HUES6 (cell line): ENCODE measurements at regions not wholly inside any gene's neighbourhood (a gene's known extent, or its start where the extent isn't known, plus 50 kb on each side); places are given as distances from the start of the nearest gene placed in this dataset.
A peak's percentile ranks its signal among the peaks of the same experiment; 100 is the strongest.

Experiments used
- H3K27ac ChIP-seq: 2 replicates; pipeline ENCODE4 v1.7.0; 2013; ENCODE audit warnings: low read depth, mild to moderate bottlenecking, low read length, inconsistent platforms
- H3K27me3 ChIP-seq: 2 replicates; pipeline ENCODE4 v1.6.1; 2013; ENCODE audit warnings: low read length; ENCODE audit not compliant: control insufficient read depth, insufficient read depth
- H3K36me3 ChIP-seq: 2 replicates; pipeline ENCODE4 v1.6.1; 2013; ENCODE audit warnings: low read length; ENCODE audit not compliant: control insufficient read depth, insufficient read depth
- H3K4me1 ChIP-seq: 2 replicates; pipeline ENCODE4 v1.6.1; 2013; ENCODE audit warnings: low read length; ENCODE audit not compliant: control insufficient read depth, insufficient read depth
- H3K4me3 ChIP-seq: 2 replicates; pipeline ENCODE4 v1.5.1; 2013; ENCODE audit warnings: low read depth, low read length
- H3K9ac ChIP-seq: one replicate; pipeline ENCODE4 v1.6.1; 2013; ENCODE audit warnings: mild to moderate bottlenecking, low read length
- H3K9me3 ChIP-seq: 2 replicates; pipeline ENCODE4 v1.6.1; 2013; ENCODE audit warnings: low read depth, low read length; ENCODE audit not compliant: control insufficient read depth, insufficient read depth

- no peak overlapping the region for H3K4me3 ChIP-seq
- H3K4me1 ChIP-seq: peaks cover 22% of the 10 kb centered on the region
- H3K9me3 ChIP-seq: no peaks in the 10 kb centered on the region
- no peak overlapping the region for H3K27ac ChIP-seq
- H3K27me3 ChIP-seq: 0 out of 2 replicates have a peak, but pooled peaks cover 5% of the 10 kb centered on the region
- H3K36me3 ChIP-seq: no peaks in the 10 kb centered on the region
- no peak overlapping the region for H3K9ac ChIP-seq
These were observed 357.5 kb upstream of the EEF2KMT start for GRCh38 chr16:5455110-5455509.

GRCh38 chr16:5454349-5454748 lies 356.8 kb upstream of the EEF2KMT start:
- no peaks in the 10 kb centered on the region for H3K9me3 ChIP-seq
- H3K4me3 ChIP-seq: no peak overlapping the region
- no peak overlapping the region for H3K27ac ChIP-seq
- H3K27me3 ChIP-seq: 0 out of 2 replicates have a peak, but pooled peaks cover 5% of the 10 kb centered on the region
- no peak overlapping the region for H3K9ac ChIP-seq
- no peaks in the 10 kb centered on the region for H3K36me3 ChIP-seq
- H3K4me1 ChIP-seq: peaks cover 28% of the 10 kb centered on the region

- H3K36me3 ChIP-seq: no peaks in the 10 kb centered on the region
- no peak overlapping the region for H3K9ac ChIP-seq
- H3K4me3 ChIP-seq: peak overlapping the region; percentile 15; the same call in 1 of the 2 replicates
- peaks cover 5% of the 10 kb centered on the region; the same call in 1 of the 2 replicates for H3K27me3 ChIP-seq
- H3K9me3 ChIP-seq: no peaks in the 10 kb centered on the region
- peaks cover 39% of the 10 kb centered on the region for H3K4me1 ChIP-seq
- no peak overlapping the region for H3K27ac ChIP-seq
These were observed 354.0 kb upstream of the EEF2KMT start for GRCh38 chr16:5451641-5452040.

GRCh38 chr16:5450409-5451104 lies 353.0 kb upstream of the EEF2KMT start:
- Histone ChIP-seq H3K4me3 (peak overlapping the region; percentile 20), H3K9ac (peak overlapping the region; percentile 59), H3K9me3 (no peaks in the 10 kb centered on the region)

GRCh38 chr16:5449901-5450300 lies 352.3 kb upstream of the EEF2KMT start:
- H3K4me3 ChIP-seq: no peak overlapping the region
- H3K27me3 ChIP-seq: peaks cover 5% of the 10 kb centered on the region; the same call in 1 of the 2 replicates
- no peak overlapping the region for H3K27ac ChIP-seq
- H3K9ac ChIP-seq: peak overlapping the region; percentile 0
- H3K36me3 ChIP-seq: no peaks in the 10 kb centered on the region
- H3K9me3 ChIP-seq: no peaks in the 10 kb centered on the region
- H3K4me1 ChIP-seq: peaks cover 45% of the 10 kb centered on the region

More at GRCh38 chr16:5450409-5451104, 353.0 kb upstream of the EEF2KMT start:
- Histone ChIP-seq H3K27me3 (peaks cover 5% of the 10 kb centered on the region; the same call in 1 of the 2 replicates), H3K4me1 (peaks cover 45% of the 10 kb centered on the region), H3K36me3 (no peaks in the 10 kb centered on the region), H3K27ac (peak overlapping the region; percentile 37; the same call in 1 of the 2 replicates)

GRCh38 chr16:5448798-5449197 lies 351.2 kb upstream of the EEF2KMT start:
- no peak overlapping the region for H3K27ac ChIP-seq
- no peak overlapping the region for H3K9ac ChIP-seq
- H3K27me3 ChIP-seq: peaks cover 5% of the 10 kb centered on the region; the same call in 1 of the 2 replicates
- no peak overlapping the region for H3K4me3 ChIP-seq
- H3K36me3 ChIP-seq: no peaks in the 10 kb centered on the region
- no peaks in the 10 kb centered on the region for H3K9me3 ChIP-seq
- H3K4me1 ChIP-seq: peaks cover 45% of the 10 kb centered on the region

GRCh38 chr16:5447734-5448133 lies 350.1 kb upstream of the EEF2KMT start:
- Histone ChIP-seq H3K9me3 (no peaks in the 10 kb centered on the region), H3K36me3 (no peaks in the 10 kb centered on the region), H3K27me3 (no peaks in the 10 kb centered on the region; the same call in 1 of the 2 replicates), H3K27ac (no peak overlapping the region), H3K9ac (no peak overlapping the region), H3K4me3 (no peak overlapping the region), H3K4me1 (peaks cover 45% of the 10 kb centered on the region)

- Histone ChIP-seq H3K27ac (no peak overlapping the region), H3K36me3 (no peaks in the 10 kb centered on the region), H3K9me3 (no peaks in the 10 kb centered on the region), H3K4me3 (0 out of 2 replicates have a peak overlapping the region, but pooled peaks have one; percentile 5), H3K4me1 (peaks cover 37% of the 10 kb centered on the region), H3K27me3 (no peaks in the 10 kb centered on the region; the same call in 1 of the 2 replicates), H3K9ac (no peak overlapping the region)
These were observed 349.1 kb upstream of the EEF2KMT start for GRCh38 chr16:5446623-5447240.

- H3K4me1 ChIP-seq: peaks cover 15% of the 10 kb centered on the region
- H3K9ac ChIP-seq: no peak overlapping the region
- H3K36me3 ChIP-seq: no peaks in the 10 kb centered on the region
- no peak overlapping the region for H3K27ac ChIP-seq
- no peaks in the 10 kb centered on the region for H3K9me3 ChIP-seq
- H3K4me3 ChIP-seq: no peak overlapping the region
- no peaks in the 10 kb centered on the region; the same call in 1 of the 2 replicates for H3K27me3 ChIP-seq
These were observed 346.6 kb upstream of the EEF2KMT start for GRCh38 chr16:5444189-5444588.

GRCh38 chr16:5442986-5443385 lies 345.4 kb upstream of the EEF2KMT start:
- no peaks in the 10 kb centered on the region for H3K36me3 ChIP-seq
- H3K9me3 ChIP-seq: no peaks in the 10 kb centered on the region
- H3K4me1 ChIP-seq: peaks cover 12% of the 10 kb centered on the region
- H3K27ac ChIP-seq: no peak overlapping the region
- H3K4me3 ChIP-seq: no peak overlapping the region
- H3K9ac ChIP-seq: no peak overlapping the region
- H3K27me3 ChIP-seq: no peaks in the 10 kb centered on the region; the same call in 1 of the 2 replicates

GRCh38 chr16:5442054-5442453 lies 344.5 kb upstream of the EEF2KMT start:
- H3K4me1 ChIP-seq: peaks cover 10% of the 10 kb centered on the region
- H3K27ac ChIP-seq: no peak overlapping the region
- no peaks in the 10 kb centered on the region for H3K36me3 ChIP-seq
- no peak overlapping the region for H3K9ac ChIP-seq
- no peaks in the 10 kb centered on the region for H3K9me3 ChIP-seq
- H3K4me3 ChIP-seq: no peak overlapping the region
- no peaks in the 10 kb centered on the region; the same call in 1 of the 2 replicates for H3K27me3 ChIP-seq
